Forelimb muscle (tissue), 1 donor: ENCODE measurements at regions not wholly inside any gene's neighbourhood (a gene's known extent, or its start where the extent isn't known, plus 50 kb on each side); places are given as distances from the start of the nearest gene placed in this dataset.
"Not testable (repeated sequence)": the region's sequence is repeated elsewhere in the genome, so short reads cannot be mapped to it uniquely, and the experiment has no call there.

ENCODE experiments used
- DNase-seq: peaks from one replicate; pipeline ENCODE4 v3.0.0-alpha.2; 2013; ENCODE audit warnings: low read depth

DNA sequence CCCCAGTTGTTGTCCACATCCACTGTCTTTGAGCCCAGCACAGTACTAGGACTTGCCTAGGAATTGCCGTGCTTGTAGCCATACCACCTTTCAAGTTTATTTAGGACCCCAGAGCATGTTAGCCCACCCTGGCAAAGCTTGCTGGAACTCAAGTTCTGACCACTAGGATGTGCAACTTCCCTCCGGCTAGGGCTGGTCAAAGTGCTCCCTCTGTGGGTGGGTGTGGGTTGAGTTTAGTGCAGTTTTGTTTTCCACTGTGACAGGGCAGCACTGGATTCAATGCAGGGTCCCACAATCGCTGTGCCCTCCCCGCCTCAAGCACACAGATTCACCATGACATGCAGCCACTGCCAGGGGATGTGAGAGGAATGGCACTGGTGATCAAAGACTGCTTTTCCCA, 96.0 kb downstream of the RASGEF1B start:
- DNase-seq: no peak

GRCh38 chr4:81369886-81370285, 101.8 kb downstream of the RASGEF1B start:
- no peak for DNase-seq

DNA sequence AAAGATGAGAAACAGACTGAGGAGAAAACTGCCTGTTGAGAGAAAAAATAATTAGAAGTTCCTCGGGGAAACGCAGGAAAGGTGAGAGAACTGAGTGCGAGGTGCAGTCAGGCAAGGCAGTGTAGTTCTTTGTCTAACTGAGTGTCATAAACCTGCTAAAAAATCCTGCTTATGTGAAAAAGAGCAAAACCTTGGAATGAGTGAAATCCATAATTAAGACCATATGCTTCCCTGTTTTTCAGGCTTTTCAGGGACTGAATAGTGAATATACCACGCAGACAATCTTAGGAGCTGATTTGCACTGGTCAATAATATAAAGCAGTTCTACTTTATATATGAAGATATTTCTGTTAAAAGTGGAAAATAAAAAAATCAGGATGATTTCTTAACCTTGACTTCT, 104.9 kb downstream of the RASGEF1B start:
- no peak for DNase-seq

- DNase-seq: no peak
Observed at GRCh38 chr4:81360737-81361136, 111.0 kb downstream of the RASGEF1B start.

- DNase-seq: no peak
Observed at GRCh38 chr4:81359207-81359606, 112.5 kb downstream of the RASGEF1B start.

DNA sequence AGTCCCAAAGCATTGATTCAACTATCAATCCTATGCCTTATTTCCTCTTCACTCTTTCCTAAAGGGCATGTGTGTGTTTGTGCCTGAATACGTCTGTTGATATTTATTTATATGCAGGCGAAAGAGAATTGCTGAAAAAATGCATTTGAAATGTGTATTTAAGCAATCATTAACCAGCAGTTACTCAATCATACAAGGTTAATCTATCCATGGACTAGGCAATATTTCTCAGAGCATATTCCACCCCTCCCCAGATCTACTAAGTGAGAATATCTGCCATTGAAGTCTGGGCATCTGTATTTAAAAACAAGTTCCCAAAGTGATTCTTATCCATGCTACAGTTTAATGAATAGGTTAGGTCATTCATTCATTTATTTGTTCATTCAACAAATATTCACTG, 113.6 kb downstream of the RASGEF1B start:
- no peak for DNase-seq

- DNase-seq: no peak
Observed at GRCh38 chr4:81356621-81357020, 115.1 kb downstream of the RASGEF1B start.

GRCh38 chr4:81355136-81355535, 116.6 kb downstream of the RASGEF1B start:
- no peak for DNase-seq

- no peak for DNase-seq
Observed at GRCh38 chr4:81353861-81354260, 117.8 kb downstream of the RASGEF1B start.

DNA sequence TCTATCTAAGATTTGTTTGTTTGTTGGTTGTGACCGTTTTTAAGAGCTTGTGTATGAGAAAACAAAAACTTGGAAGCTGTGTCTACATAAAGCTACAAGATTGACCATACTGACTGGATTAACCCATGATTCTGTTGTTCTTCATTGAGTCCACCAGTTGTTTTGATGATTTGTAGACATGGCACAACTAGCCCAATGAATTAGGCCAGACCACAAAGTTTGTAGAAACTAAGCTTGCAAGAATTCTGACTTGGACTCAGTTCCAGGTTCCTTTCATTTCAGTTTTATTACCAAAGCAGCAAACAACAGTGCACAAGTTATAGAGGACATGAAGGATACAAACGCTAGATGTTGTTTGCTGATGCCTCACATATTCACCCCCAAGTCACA, 119.3 kb downstream of the RASGEF1B start:
- DNase-seq: no peak

- DNase-seq: peak; percentile 24
Observed at GRCh38 chr4:81351654-81352445, 119.9 kb downstream of the RASGEF1B start.

GRCh38 chr4:81350040-81350439, 121.7 kb downstream of the RASGEF1B start:
- no peak for DNase-seq

GRCh38 chr4:81348778-81349094, 123.0 kb downstream of the RASGEF1B start:
- no peak for DNase-seq

GRCh38 chr4:81348086-81348777, 123.5 kb downstream of the RASGEF1B start:
- DNase-seq: no peak

DNA sequence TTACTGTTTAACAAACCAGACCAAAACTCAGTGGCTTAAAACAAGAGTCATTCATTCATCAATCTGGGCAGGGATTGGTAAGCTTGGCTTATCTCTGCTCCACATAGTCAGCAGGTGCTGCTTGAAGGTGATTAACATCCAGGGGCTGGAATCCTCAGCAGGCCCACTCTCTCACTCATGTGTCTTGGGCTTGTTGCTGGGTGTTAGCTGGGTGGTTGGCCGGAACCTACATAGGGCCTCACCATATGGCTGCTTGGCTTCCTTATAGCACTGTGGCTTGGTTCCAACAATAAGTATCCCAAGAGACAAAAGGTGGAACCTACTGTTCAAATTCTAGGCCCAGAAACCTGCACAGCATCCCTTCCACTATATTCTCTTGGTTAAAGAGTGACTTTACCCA, 125.0 kb downstream of the RASGEF1B start:
- DNase-seq: no peak

- DNase-seq: no peak
Observed at GRCh38 chr4:81343536-81343935, 128.2 kb downstream of the RASGEF1B start.

DNA sequence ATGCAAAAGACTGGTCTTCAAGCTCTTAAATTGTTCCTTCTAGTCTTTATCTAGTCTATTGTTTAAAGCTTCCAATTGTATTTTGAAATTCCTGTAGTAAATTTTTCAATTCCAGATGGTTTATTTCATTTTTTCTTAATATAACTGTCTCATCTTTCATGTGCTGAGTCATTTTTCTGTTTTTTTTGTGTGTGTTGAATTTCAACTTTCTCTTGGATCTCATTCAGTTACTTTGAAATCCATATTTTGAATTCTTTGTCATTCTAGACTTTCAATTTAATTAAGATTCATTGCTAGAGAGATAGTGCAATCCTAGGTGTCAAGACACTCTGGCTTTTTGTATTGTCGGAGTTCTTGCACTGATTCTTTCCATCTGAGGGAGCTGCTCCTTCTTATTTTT, 128.0 kb upstream of the PRKG2 start:
- no peak for DNase-seq

DNA sequence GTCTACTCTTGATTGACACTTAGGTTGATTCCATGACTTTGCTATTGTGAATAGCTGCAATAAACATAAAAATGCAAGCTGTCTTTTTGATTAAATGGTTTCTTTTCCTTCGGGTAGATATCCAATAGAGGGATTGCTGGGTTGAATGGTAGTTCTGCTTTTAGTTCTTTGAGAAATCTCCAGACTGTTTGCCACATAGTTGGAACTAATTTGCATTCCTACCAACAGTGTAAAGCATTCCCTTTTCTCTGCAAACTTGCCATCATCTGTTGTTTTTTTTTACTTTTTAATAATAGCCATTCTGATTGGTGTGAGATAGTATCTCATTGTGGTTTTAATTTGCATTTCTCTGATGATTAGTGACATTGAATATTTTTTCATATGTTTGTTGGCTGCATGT, 122.2 kb upstream of the PRKG2 start:
- no peak for DNase-seq

DNA sequence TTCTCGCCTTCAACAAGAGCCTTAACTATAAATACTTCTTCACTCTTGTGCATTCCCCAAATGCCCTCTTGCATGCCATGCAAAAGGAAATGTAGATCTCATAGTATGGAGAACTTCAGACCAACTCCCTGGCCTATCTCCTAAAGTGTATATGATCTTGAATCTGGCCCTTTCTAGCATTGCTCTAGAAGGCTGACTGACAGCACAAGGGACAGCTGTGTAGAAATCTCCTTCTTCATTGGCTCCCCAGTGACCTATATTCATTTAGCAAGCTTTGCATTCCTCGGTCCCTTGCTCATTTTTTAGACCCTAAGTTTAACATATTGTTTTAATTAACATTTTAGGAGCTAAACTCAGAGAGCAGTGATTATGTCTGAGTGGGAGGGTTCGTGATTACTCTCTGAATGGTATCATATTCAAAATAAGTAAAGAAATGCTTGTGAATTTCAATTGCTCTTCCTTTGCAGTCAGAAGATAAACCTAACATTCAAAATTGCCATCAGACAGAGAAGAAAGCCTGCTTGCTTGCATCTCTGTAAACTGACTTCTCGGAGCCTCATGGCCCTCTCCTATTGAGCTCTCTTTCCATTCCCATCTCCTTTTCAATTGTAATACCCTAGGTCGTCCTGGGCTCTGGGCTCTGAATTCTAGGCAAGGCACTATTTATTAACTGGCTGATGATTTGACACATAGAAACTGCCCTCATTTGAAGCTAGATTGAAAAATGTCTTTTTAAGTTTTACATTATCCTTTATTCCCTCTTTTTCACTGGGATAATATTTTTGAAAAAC, 120.3 kb upstream of the PRKG2 start:
- no peak for DNase-seq

GRCh38 chr4:81330018-81330417, 115.0 kb upstream of the PRKG2 start:
- no peak for DNase-seq

- no peak for DNase-seq
Observed at GRCh38 chr4:81326581-81326980, 111.6 kb upstream of the PRKG2 start.

DNA sequence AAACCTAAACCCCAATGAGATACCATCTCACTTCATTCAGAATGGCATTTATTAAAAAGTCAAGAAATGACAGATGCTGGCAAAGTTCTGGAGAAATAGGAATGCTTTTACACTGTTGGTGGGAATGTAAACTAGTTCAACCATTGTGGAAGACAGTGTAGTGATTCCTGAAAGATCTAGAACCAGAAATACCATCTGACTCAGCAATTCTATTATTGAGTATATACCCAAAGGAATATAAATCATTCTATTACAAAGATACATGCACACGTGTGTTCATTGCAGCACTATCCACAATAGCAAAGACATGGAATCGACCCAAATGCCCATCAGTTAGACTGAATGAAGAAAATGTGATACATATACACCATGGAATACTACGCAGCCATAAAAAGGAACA, 109.6 kb upstream of the PRKG2 start:
- DNase-seq: not testable (repeated sequence)

- DNase-seq: no peak
Observed at GRCh38 chr4:81319657-81320056, 104.6 kb upstream of the PRKG2 start.
